Activated CD4-positive, alpha-beta T cell treated with anti-CD3 and anti-CD28 coated beads for 4 hours (primary cell): ENCODE measurements at regions not wholly inside any gene's neighbourhood (a gene's known extent, or its start where the extent isn't known, plus 50 kb on each side); places are given as distances from the start of the nearest gene placed in this dataset.
"Not testable (repeated sequence)": the region's sequence is repeated elsewhere in the genome, so short reads cannot be mapped to it uniquely, and the experiment has no call there.

ENCODE experiments used
- DNase-seq, 2 donors: peaks; one replicate each; pipeline ENCODE4 v3.0.0-alpha.2; 2020

DNA sequence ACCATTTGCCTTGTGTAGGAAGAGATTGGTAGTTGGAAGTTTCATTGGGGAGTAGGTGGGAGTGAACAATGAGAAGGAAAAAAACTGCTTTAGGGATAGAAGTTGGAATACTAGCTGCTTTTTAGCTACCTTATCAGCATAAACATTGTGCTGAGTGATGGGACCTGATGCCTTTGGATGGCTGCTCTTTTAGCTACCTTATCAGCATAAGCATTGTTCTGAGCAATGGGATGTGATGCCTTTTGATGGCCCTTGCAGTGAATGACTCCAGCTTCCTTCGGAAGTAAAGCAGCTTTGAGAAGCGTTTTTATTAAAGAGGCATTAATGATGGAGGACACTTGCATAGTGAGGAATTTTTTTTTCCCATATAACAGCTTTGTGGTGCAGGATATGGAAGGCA, 168.2 kb upstream of the NLGN4Y start:
- DNase-seq: no peak

DNA sequence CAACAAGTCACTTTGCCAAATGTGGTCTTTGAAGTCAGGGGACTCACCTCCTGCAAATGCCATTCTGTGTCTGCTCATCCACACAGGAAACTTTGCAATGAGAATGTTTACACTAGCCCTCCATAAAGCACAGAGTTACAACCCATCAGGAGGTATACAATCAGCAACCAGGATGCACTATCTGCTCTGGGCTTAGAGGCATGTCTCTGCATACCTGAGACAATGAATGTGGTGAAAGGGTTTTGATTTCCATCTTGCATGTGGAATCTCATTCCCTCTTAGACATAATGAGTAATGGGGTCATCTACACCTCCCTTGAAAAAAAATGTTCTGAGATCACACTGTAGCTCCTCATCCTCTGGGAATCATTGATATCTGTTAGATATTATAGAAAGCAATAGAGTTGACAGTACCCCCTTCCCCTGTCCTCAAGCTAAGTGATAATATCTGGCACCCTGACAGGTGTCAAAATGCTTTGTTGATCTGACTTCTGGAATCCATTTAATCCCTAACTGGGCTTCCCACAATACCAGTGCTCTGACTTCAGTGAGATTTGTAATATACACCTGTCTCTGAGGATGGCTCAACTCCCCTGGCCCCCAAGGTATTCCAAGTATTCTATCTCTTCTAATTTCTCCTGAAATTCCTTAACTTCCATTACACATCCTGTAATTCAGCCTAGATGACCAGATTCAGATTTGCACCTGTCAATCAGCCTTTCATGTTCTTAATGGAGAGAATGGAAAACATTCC, 163.4 kb upstream of the NLGN4Y start:
- DNase-seq: no peak

DNA sequence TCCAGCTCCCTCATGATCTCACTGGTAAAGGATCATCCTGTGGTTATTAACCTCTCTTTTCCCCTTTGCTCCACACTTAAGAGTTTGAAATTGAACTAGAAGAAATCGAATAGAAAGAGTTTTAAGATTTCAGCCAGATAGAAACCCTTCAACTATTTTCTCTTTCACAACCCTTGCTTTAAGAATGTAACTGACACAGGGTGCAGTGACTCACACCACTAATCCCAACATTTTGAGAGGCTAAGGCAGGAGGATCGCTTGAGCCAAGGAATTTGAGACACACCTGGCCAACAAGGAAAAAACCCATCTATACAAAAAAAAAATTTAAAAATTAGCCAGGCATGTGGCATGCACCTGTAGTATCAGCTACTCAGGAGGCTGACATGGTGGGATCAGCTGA, 150.7 kb upstream of the NLGN4Y start:
- DNase-seq: no peak

DNA sequence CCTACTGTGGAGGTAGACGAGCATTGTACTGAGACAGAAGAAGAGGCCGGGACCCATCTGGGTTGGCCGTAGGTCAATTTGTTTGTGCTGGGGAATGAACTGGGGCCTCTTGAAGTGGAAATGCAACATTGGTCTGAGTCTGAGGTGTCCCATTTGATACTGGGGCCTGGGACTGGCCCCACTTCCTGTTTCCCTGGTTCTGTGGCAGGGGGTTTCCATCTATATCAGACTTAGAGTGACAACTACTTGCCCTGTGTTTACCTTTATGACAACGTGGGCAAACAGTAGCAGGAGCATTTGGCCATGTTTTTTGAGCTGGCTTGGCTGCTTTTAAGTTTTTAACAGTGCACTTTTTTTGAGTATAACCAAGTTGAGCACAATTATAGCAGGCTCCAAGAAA, 146.1 kb upstream of the NLGN4Y start:
- DNase-seq: no peak

DNA sequence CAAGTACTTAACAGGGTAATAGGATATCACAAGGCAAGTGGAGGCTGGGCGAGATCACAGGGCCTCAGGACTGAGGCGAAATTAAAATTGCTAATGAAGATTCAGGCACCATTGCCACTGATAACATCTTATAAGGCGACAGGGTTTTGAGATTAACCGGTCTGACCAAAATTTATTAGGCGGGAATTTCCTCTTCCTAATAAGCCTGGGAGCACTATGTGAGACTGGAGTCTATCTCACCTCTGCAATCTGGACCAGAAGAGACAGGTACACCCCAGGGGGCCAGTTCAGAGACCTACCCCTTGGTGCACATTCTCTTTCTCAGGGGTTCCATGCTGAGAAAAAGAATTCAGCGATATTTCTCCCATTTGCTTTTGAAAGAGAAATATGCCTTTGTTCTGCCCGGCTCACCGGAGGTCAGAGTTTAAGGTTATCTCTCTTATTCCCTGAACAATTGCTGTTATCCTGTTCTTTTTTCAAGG, 113.7 kb upstream of the NLGN4Y start:
- DNase-seq: not testable (repeated sequence)

DNA sequence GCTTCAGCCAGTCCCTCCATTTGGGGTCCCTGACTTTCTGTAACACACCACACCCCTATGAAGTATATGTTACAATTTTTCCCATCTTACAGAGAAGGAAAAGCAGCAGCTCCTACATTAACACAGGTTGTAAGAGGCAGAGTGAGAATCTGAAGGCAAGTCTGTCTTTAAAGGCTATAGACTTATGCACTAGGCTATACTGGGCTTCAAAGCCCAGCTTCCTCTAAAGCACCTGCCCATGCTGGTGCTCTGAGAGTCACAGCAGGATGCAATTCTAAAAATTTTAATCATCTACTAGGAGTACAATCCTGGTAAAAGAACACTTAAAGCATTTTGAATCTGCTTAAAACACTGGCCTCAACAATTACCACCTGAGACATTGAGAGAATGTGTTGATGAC, 113.0 kb upstream of the NLGN4Y start:
- DNase-seq: no peak

DNA sequence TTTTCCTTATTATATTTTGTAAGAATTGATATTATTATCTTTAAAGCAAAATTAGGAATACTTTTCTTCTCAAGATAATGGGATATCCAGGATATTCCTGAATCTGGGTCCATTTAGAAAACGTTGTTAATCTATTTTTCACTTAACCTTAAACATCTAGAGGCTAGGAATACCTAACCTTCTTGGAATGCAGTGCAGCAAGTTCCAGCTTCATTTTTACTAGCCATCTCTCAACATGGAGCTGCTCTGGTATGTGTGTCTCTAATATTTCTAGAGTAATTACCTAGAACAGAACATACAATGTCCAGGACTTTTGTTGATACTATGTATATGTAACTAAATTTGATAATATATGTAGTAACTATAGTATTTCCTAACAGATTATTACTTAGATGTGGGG, 87.8 kb upstream of the NLGN4Y start:
- no peak for DNase-seq

DNA sequence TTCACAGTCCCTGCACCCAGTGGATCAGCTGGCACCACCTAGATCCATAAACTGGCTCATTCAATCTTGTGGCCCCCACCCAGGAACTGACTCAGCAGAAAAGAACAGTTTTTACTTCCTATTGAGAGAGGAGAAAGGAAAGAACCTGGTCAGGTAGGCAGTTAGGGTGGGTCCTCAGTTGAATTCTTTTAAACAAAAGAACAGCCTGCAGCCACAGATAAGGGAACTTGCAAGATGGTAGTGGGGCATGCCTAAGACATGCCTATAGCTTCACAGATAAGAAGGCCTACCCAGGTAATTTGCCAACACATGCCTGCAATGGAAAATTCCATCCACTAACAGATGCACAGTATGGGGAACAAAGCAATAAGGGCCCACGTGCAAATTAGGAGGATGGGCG, 86.7 kb upstream of the NLGN4Y start:
- no peak for DNase-seq

DNA sequence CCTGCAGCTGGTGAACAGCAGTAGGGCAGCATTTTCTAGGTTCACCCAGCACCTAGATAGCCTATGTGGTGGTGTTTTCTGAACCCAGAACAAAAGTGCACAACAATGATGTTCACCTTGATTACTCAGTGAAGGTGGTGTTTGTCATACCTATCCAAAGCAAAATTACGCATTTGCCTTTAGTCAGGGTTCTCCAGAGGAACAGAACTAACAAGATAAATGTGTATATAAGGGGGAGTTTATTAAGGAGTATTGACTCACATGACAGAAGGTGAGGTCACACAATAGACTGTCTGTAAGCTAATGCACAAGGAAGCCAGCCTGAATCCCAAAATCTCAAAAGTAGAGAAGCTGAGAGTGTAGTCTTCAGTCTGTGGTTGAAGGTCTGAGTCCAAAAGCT, 85.9 kb upstream of the NLGN4Y start:
- no peak for DNase-seq

DNA sequence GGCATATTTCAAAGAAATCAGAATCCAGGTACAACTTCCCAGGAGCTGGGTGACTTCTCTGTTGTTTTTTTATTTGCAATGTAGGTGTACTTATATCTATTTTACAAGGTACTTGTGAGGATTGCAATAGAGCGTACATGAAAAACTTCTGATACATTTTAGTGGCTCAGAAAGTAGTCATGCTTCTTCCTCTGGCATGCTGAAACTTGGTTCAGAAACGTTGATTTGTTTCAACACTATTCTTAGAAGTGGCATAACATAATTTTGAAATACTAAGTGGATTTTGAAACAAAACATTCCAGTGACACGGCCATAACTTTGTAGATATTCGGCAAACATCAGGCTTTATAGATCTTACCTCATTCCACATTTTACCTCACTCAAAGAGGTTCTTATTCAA, 79.8 kb upstream of the NLGN4Y start:
- DNase-seq: no peak

DNA sequence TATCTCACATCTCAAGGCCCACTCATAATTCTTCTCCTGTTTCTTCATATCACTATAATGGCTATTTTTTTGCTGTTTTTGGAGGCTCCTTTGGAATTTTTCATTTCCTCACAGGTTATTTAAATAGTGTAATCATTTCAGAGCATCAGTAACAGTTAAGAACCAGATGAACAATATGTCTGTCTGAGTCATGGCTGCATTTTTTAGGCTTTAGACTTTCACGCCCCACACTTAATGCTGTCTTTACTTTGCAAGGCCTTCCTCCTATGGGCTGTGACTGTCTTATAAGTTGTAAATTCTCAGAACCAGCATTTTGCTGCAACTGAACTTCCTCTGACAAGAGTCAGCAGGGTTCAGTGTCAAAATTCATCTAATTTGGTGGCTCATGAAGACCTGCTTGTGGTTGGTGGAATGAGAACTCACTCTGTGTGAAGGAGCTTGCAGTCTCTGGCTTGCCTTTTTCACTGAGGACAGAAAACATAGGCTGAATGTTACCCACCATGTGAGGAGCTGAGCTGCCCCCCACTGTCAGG, 56.1 kb upstream of the NLGN4Y start:
- DNase-seq: no peak

DNA sequence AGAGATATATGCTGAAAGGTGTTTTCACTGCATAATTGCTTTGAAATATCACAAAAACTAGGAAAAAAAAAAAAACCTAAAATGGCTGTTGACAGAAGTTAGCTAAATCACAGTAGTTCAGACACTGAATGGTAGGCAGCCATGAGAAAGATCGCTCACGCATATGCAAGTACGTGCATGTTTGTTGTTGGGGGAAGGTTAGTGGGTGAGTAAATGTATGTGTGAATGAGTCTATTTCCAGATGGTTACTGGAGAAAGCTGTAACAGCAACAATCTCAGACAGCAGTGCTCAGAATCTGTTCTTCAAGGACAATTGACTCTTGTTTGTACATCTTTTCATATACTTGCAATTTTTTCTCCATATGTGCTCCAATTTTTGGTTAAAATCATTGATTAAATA, 51.9 kb upstream of the NLGN4Y start:
- no peak for DNase-seq

DNA sequence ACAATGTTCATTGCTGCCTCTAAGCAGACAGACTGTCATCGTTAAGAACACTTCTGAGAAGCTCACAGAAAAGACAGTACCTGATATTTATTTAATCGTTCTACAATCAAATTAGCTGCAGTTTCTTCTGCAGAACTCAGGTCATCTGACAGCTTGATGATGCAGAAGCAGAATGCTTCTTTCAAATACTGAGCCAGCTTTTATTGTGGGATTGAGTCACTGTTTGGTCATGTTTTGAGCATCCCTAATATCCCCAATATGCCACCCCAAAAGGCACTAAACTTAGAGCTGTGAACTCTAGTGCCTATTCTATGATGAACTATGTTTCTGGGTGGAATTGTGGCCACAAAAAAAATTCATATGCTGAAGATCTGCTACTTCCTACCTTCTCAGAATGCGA, 51.0 kb upstream of the NLGN4Y start:
- DNase-seq: no peak
